NOMO-1 treated with dmso at 0.1 percent for 144 hours (cell line): ENCODE measurements at regions not wholly inside any gene's neighbourhood (a gene's known extent, or its start where the extent isn't known, plus 50 kb on each side); places are given as distances from the start of the nearest gene placed in this dataset.

Experiments
- DNase-seq: peaks from one replicate; lab custom pipeline; 2025; ENCODE audit not compliant: unreplicated experiment; lab: John Stamatoyannopoulos, UW

- DNase-seq, result no peak
These were observed 65.6 kb upstream of the KDM7A start for GRCh38 chr7:140242057-140243031.

- no peak for DNase-seq
These were observed 62.8 kb upstream of the KDM7A start for GRCh38 chr7:140239653-140239935.

GRCh38 chr7:140238778-140239652, 62.2 kb upstream of the KDM7A start:
- DNase-seq, result no peak

- DNase-seq, result no peak
These were observed 60.6 kb upstream of the KDM7A start for GRCh38 chr7:140237390-140237789.

GRCh38 chr7:140236626-140237025, 59.8 kb upstream of the KDM7A start:
- no peak for DNase-seq

- no peak for DNase-seq
These were observed 58.3 kb upstream of the KDM7A start for GRCh38 chr7:140235114-140235513.

- no peak for DNase-seq
These were observed 56.5 kb upstream of the KDM7A start for GRCh38 chr7:140232957-140233917.

GRCh38 chr7:140231771-140232491, 55.1 kb upstream of the KDM7A start:
- DNase-seq, result no peak

GRCh38 chr7:140230861-140231770, 54.3 kb upstream of the KDM7A start:
- no peak for DNase-seq

GRCh38 chr7:140230516-140230860, 53.7 kb upstream of the KDM7A start:
- no peak for DNase-seq

- no peak for DNase-seq
These were observed 53.1 kb upstream of the KDM7A start for GRCh38 chr7:140229591-140230515.

- no peak for DNase-seq
These were observed 52.3 kb upstream of the KDM7A start for GRCh38 chr7:140229101-140229525.
